ENCODE measurements at regions not wholly inside any gene's neighbourhood (a gene's known extent, or its start where the extent isn't known, plus 50 kb on each side); places are given as distances from the start of the nearest gene placed in this dataset.
"Not testable (repeated sequence)": the region's sequence is repeated elsewhere in the genome, so short reads cannot be mapped to it uniquely, and the experiment has no call there.

DNA sequence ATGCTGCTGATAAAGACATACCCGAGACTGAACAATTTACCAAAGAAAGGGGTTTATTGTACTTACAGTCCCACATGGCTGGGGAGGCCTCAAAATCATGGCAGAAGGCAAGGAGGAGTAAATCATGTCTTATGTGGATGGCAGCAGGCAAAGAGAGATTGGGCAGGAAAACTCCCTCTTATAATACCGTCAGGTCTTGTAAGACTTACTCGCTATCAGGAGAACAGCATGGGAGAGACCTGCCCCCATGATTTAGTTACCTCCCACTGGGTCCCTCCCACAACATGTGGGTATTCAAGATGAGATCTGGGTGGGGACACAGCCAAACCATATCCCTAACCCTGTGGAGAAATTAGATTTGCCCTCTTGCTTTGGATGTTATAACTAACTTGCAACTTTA is 1068.0 kb upstream of the ZEB2 start:
- no peak for DNase-seq

DNA sequence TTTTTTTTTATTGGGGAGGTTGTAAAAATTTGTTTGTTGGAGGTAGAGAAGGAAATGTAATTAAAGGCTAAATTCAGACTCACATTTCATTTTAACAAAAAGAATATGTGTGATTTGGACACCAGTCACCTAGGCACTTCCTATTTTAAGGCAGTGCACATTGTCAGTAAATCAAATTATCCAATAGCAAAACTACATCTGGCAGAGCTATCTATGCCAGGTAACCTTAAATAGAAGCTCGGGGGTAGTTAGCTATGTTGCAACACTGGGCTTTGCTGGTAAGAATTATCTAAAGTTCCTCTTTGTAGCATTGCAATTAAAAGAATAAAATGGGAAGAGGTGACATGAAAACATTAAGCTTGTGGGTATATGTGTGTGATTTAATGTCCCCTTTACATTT is 1064.4 kb upstream of the ZEB2 start:
- DNase-seq = no peak

GRCh38 chr2:145573608-145574007 is 1053.7 kb upstream of the ZEB2 start:
- DNase-seq = no peak

- DNase-seq = no peak
Observed at GRCh38 chr2:145572238-145572637, 1052.3 kb upstream of the ZEB2 start.

GRCh38 chr2:145569108-145569507 is 1049.2 kb upstream of the ZEB2 start:
- DNase-seq = no peak

GRCh38 chr2:145563741-145564615 is 1044.1 kb upstream of the ZEB2 start:
- no peak for DNase-seq

DNA sequence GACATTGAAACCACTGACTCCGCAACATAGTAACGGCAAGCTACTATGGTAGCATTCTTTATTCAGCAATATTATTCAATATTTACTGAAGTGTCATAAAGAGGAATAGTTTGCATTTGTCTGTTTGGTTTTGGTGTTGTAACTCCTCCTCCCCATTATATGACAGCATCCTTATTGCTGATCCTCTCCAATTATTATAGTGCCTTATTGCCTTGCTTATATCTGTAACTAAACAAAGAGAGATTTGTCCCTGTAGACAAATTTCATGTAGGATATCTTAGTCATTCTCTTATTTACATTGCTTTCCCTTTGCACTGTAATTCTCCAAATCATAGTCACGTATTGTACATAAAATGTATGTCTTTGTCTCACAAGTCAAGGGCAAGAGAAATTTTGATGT is 1041.2 kb upstream of the ZEB2 start:
- no peak for DNase-seq

DNA sequence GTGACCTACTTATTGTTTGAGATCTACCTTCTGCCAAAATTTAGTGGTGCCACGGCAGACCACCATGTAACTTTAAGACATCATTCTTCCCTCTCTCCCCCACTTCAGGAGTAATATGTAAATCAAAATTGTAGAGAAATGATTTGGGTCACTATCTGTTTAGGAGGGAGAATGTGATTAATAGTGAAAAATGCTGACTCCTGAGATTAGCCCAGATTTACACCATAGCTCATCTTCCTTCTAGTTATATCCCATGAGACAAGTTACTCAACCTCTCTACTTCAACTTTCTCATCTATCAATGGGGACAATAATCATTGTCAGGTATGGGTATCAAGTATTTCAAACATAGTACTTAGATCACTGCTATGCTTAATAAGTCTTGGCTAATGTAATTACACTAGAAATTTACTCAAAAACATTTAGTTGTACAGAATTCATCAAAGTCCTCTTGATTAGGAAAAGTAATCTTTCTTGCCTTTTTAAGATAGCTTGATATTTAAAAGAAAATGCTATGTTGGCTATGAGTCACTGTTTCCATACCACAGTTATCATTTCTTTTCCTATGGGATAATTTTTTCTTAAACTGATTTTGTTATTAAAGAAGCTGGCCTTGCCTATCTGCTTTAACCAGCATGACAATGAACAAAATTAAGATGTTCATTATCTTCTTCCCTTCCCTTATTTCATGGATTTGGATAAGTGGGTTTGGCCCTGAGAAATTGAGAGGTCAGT is 1038.9 kb upstream of the ZEB2 start:
- DNase-seq = no peak

GRCh38 chr2:145555360-145555759 is 1035.4 kb upstream of the ZEB2 start:
- no peak for DNase-seq

DNA sequence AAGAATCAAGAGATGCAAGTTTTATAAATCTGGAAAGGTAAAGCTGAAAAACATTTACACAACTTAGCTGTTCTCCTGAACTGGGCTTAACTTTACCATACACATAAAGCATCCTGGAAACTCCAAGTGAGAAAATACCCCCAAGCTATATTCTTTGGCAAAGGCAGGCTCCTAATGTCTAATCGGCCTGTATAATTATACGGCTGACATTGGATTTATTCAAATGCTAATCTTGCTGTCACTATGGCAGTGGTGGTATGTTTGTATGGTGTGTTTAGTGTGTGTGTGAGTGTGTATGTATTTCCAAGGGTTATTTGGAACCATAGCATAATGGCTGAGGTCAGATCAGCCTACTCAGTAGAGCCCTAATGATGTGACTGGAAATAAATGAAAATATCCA is 1031.8 kb upstream of the ZEB2 start:
- DNase-seq = no peak

DNA sequence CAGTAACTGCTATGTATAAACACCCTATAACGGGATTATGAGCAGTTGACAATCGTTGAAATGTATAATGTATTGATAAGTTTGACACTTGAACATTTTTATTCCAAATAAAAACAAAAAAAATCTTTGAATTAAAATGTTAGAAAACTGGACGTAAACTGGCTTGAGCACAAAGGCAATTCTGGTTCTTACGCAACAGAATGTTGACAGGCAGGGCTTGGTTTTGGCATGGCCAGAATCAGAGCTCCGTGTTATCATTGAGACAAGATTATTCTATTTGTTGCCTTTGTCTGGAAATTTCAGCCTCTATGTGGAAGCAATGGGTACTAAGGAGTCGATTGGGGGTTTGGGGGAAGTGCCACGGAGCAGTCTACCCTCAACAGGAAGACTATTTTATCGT is 1028.6 kb upstream of the ZEB2 start:
- DNase-seq = no peak

- DNase-seq = no peak
Observed at GRCh38 chr2:145547620-145548019, 1027.7 kb upstream of the ZEB2 start.

DNA sequence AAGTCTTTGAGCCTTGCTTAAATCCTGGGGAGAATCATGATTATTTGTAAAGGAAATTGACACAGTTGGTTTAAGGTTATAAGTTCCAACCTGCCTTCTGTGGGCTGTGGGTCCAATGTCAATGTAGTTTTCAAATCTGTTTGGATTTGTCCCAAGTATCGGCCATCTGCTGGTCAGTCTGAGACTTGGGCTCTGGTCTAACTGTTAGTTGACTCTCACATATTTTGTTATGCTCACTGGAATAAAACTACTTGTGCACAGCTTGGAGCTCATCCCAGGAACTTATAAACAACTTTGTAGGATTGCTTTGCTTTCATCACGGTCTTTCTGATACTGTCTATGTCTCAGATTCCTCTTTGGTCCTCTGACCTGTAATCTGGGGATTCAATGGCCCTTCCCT is 1026.2 kb upstream of the ZEB2 start:
- no peak for DNase-seq

- no peak for DNase-seq
Observed at GRCh38 chr2:145543856-145544255, 1023.9 kb upstream of the ZEB2 start.

- DNase-seq = no peak
Observed at GRCh38 chr2:145543155-145543554, 1023.2 kb upstream of the ZEB2 start.

- DNase-seq = no peak
Observed at GRCh38 chr2:145541028-145541427, 1021.1 kb upstream of the ZEB2 start.

DNA sequence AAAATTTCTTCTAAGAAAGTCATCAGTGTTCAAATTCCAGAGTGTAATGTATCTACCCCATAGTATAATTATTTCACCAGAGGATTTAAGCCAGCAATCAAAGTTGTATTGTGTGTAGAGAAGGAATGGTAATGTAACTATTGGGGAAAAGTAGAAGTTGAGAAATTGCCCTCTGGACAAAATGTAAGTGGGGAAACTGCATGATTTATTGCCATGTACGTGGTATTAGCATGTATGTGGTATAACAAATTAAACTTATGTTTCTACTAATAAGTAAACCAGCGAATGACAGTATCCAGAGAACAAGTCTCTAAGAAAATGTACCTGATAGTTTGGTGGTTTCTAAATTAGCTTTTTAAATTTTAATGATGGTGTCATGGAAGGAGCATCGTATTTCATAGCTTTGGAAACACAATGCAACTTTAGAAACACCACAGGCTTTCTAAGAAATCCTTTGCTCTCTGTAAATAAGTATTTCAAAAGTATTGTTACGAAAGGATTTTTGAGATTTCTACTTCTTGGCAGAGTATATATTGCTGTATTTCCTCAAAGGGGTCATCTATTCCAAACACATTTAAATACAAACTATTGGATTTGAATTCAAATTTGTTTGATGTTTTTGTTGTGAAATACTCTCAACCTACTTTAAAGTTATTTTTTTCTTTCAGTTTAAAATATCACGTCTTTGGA is 1018.9 kb upstream of the ZEB2 start:
- no peak for DNase-seq

- no peak for DNase-seq
Observed at GRCh38 chr2:145530653-145531052, 1010.7 kb upstream of the ZEB2 start.

GRCh38 chr2:145524836-145525235 is 1004.9 kb upstream of the ZEB2 start:
- DNase-seq = no peak

DNA sequence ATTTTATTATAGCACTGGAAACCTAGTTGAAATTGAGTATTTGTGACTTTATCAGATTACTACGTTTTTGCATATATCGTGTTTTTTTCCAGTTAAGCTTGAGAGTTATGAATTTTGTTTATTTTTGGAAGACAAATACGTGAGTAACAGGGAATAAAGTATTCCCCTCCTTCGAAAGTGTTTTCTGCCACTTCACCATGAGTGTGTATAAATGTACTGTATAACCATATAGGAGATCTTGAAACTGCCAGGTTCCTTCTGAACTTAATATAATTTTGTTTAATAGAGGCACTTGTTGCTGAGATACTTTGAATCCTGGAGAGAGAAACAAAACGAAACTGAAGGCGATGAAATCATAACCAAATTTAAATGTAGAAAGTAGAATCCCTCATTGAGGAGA is 1004.4 kb upstream of the ZEB2 start:
- no peak for DNase-seq

DNA sequence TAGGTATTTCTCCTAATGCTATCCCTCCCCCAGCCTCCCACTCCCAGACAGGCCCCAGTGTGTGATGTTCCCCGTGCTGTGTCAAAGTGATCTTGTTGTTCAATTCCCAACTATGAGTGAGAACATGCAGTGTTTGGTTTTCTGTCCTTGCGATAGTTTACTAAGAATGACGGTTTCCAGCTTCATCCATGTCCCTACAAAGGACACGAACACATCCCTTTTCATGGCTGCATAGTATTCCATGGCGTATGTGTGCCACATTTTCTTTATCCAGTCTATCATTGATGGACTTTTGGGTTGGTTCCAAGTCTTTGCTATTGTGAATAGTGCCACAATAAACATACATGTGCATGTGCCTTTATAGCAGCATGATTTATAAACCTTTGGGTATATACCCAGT is 999.3 kb upstream of the ZEB2 start:
- not testable (repeated sequence) for DNase-seq

DNA sequence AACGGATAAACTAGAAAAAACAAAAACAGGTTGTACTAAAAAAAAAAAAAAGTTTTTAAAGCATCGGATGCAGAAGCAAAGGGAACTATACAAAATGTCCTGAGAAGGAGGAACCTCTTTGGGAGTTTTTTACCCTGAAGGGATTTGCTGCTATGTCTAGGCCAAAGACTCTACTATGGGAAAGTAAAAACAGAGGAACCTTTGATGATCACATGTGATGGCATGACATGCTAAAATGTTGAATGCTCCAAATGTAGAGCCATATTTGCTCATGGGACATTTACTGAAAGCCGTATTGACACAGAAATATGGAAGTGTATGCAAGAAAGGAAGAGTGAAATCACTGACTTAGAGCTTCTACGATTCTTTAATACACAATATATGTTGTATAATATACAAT is 992.0 kb upstream of the ZEB2 start:
- no peak for DNase-seq

- DNase-seq = no peak
Observed at GRCh38 chr2:145503511-145503910, 983.6 kb upstream of the ZEB2 start.

DNA sequence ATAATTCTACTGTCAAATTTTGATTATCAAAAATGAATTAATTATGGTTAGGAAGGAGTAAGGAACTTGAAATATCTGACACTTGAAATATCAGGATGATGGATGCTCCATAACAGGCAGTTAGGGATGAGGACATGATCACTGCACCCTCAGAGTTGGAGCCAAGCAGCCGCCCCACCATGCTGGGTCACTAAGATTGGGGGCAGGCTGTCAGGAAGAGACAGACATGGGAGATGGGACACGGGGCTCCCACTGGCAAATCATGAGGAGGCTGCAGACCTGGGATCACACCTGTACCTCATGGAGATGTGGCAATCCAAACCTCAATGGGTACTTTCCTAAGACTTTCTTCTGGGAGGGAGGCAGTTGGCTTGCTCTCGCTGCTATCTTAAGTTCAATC is 982.0 kb upstream of the ZEB2 start:
- DNase-seq = no peak

Measured in NCI-H82 (cell line).